ENCODE measurements at regions not wholly inside any gene's neighbourhood (a gene's known extent, or its start where the extent isn't known, plus 50 kb on each side); places are given as distances from the start of the nearest gene placed in this dataset.

DNA sequence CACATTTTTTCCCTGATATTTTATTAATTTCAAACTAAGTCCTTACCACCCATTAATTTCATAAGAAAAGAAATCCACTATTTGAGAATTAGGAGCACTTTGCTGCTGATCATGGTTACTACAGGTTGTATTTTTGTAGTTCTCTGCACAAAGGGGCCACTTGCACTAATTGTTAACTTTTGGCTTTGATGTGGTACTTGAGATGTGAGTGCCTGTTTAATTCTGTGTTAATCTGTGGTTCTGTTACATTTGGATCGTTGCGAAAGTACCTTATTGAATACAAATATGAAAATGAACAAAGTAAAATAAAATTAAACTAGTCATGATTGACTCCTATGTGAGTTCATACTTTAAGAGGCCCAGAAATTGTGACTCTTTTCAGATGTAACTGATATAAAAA lies 374.9 kb upstream of the RGS6 start:
- TF ChIP-seq MAFK (IDR thresholded peaks at IDR 0.05; ENCODE audit: low read depth, low read length) (no peak), CEBPB (IDR thresholded peaks at IDR 0.05; ENCODE audit: low read depth, low read length) (no peak)
- TF ChIP-seq, protein P1, sequence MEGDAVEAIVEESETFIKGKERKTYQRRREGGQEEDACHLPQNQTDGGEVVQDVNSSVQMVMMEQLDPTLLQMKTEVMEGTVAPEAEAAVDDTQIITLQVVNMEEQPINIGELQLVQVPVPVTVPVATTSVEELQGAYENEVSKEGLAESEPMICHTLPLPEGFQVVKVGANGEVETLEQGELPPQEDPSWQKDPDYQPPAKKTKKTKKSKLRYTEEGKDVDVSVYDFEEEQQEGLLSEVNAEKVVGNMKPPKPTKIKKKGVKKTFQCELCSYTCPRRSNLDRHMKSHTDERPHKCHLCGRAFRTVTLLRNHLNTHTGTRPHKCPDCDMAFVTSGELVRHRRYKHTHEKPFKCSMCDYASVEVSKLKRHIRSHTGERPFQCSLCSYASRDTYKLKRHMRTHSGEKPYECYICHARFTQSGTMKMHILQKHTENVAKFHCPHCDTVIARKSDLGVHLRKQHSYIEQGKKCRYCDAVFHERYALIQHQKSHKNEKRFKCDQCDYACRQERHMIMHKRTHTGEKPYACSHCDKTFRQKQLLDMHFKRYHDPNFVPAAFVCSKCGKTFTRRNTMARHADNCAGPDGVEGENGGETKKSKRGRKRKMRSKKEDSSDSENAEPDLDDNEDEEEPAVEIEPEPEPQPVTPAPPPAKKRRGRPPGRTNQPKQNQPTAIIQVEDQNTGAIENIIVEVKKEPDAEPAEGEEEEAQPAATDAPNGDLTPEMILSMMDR (conservative IDR thresholded peaks at IDR 0.05; ENCODE audit: low read depth, low read length): no peak
